SW 1271 (cell line): ENCODE measurements at regions not wholly inside any gene's neighbourhood (a gene's known extent, or its start where the extent isn't known, plus 50 kb on each side); places are given as distances from the start of the nearest gene placed in this dataset.
"Not testable (repeated sequence)": the region's sequence is repeated elsewhere in the genome, so short reads cannot be mapped to it uniquely, and the experiment has no call there.

Source experiments
- DNase-seq, 2 experiments: peaks; one replicate each; lab custom pipeline; 2025; lab: John Stamatoyannopoulos, UW

DNA sequence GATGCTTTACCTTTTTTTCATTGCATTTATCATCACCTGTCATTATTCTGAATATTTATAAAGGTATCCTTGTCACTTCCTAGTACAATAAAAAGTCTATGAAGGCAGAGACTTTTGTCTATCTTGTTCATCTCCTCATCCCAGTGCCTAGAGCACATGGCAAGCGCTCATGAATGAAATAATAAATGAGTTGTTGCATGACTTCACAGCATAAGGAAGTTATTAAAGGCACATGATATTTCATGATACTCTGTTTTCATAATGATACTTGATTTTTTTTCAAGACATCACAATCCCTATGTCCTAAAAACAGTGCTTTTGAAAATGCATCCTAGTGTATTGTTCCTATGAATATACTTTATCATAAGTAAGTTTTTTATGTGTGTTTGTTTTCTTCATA is 310.6 kb upstream of the RSPO3 start:
- no peak for DNase-seq

DNA sequence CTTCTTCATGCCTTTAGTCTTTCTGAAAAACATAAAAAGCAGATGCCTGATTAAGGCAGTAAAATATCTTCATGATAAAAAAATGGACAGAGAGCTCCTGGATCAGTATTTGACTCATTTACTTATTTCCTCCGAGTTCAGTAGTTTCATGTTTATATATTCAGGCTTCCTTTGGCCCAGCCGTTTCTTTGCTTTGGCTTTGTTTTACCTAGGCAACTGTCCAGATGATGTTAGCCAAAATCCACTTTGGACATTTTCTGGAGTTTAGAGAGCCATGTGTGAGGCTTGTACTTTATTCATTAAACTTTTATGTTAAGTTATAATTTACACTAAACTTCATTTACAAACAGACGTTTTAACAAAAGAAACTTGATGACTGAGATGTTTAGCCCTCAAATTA is 307.1 kb upstream of the RSPO3 start:
- no peak for DNase-seq

DNA sequence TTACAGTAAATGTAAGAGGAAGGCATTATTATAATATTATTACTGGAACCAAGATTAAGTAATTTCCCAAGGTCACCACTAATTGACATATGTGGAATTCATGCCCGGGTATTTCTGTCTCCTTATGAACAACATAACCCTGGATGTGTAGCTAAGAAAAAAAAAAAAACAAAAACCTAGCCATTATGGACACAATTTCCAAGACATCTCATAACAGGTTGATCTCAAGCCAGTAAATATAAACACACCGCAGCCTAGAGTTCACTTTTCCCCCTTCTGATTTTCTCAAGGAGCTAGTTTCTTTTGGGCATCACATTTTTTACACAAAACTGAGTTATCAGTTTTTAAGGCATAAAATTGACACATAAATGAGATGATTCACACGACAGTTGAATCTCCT is 306.5 kb upstream of the RSPO3 start:
- DNase-seq, result no peak

DNA sequence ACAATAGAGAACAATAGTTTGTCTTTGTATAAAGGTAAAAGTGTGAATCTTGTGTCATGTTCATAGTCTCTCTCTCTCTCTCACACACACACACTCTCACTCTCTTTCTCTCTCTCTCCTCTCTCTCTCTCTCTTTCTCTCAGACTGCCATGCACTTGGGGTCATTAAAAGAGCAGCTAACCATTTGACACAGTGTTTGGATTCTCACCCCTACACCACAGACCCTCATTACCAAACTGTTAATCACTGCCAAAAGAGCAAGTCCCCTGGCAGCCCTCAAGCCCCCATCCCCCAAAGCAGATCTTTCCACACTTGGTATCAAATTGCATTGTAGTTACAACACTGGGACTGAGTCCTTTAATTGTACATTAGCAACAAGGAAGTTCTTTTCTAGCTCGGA is 305.8 kb upstream of the RSPO3 start:
- DNase-seq, result no peak

DNA sequence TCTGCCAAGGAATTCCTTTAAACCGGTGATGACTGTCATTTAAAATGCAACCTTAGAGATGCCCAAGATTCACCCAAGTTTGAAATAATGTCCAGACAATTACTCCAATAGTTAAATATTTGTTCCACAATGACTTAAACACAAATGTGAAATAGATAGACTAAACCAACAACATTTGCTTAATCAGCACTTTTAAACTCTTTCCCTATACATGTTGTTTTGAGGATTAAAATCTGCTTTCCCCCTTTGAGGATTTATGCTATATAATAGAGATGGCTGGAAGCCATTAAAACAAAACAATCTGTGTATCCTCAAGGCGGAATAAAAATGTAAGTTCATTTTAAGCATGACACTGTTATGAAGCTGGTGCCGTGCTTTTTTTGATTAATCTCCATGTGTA is 297.8 kb upstream of the RSPO3 start:
- no peak for DNase-seq

DNA sequence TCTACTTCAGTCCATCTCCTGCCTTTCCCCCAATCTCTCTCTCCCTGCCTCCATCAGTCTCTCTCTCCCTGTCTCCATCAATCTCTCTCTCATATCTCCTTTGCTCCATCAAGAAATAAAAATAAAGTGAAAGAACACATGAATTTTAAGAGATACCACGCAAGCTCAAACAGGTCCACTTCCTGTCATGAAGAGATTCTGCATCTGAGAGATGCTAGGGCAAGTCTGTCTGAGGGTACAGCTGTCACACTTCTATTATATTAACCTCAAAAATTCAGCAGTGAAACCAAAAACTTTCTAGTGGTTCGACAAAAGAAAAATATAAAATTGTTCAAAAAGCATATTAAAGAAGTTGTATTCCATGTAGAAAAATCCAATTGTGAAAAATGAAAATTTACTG is 296.8 kb upstream of the RSPO3 start:
- no peak for DNase-seq

DNA sequence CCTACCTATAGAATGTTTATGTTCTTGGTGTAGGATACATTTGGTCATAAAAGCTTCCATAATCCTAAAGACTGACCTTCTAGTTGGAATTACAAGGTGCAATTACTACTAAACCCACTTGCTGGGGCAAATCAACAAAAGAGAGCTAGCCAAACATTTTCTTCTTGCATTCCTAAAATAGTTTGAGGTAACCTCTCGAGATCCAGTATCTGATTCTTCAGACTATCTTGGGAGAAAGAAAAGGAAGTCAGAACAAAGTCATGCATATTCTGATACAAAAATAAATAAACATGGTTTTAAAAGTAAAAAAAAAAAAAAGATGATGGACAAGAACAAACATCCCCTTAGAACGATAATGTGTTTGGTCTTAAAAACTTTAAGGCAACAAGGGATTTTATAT is 294.2 kb upstream of the RSPO3 start:
- DNase-seq, result no peak

DNA sequence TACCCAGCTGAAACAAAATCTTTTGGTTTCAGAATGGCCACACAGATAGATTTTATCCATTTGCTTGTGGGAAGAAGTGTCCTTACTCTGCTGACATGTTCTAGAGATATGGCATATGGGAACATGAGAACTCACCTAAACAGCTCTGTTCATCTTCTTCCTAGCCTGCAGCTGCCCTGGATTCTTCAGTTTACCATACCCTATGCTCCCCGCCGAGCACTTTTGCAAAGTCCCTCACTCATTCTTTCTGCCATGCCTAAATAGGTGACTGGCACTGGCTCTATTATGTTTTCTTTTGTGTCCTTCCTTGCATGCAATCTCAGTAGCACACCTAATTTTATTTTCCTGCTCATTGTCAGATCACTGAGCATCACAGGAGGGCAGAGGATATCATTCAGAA is 293.7 kb upstream of the RSPO3 start:
- DNase-seq, result no peak

DNA sequence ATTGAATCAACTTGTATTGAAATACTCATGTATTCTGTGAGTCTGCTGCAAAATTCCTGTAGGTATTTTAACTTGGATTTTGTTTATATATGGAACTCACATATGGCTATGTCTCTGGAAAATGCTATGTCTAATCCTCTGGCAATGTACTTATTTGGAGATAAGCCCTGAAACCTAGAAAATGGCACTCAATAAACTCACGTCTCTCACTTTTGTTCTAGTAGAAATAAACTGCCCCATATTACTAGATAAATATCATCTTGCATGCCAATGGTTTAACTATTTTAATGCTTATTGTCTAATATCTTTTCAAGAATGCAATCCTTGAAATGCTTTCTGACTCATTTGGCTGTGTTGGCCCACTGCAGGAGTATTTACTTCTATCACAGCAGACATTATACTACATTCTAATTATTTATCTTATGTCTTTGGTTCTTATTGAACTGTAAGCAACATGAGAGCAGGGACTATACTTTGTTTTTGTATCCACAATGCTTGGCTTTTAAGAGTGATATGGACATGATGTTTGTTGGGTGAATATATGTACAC is 292.2 kb upstream of the RSPO3 start:
- no peak for DNase-seq

DNA sequence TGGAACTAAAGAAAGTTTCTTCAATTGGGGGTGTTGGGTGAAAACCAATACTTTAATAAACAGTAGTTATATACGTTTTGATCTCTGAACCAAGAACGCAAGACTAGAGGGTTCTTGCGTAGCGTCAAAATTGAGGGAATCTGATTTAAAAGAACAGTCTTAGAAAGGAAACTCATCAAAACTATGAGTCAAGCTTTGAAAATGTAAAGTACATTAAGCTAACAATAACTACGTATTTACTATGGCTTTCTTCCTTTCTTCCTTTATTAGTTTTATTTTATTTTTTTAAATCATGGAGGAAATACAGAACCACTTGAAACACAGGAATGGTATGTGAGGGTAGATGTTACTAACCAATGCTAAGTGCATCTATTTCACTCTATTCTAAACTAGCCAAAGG is 287.0 kb upstream of the RSPO3 start:
- no peak for DNase-seq

DNA sequence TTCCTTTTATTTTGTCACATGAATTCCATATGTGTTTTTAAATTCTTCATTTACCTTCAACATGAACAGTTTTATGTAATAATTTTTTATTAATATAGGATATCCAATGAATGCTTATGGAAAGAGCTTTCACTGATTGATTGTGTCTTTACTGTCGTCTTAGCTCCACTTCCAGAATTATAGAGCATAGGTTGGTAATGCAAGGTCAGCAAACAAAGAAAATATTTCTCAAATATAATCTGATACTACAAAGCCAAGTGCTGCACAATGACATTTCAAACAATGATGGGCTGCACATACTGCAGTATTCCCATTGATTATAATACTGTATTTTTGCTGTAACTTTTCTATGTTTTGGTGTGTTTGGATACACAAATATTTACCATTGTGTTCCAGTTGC is 275.7 kb upstream of the RSPO3 start:
- DNase-seq, result no peak

DNA sequence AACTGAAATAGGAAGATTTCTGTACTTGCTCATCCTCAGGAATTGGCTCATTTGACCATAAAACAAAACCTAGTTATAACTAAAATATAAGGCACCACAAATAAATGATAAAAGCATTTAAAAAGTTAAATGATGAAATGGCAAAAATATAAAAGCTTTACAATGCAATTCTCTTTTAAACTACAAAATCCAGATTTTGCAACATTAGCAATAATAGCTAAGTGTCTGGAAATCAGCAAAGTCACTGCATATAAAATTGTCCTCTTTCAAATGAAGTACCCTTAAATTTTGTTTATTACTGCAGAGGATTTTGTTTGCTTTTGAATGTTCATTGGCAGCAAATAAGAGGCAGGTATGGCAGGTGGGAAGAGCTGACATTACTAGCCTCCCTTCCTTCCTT is 270.4 kb upstream of the RSPO3 start:
- DNase-seq, result no peak

DNA sequence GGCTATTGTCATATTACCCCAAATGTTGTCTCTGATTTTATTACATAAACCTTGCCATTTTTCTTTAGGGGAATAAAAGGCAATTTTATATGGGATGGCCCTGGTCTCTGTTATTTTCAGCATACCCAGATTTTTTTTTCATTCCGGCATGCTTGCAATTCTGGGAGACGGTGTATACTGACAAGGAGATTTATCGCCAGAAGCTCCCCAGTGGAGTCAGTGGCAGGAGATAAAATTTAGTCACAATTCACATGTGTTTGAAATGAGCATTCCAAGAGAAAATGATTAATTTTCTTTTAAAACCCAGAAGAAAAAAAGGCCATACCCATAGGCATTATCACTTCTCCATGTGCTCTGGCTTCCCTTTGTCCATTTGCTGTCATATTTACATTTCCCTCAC is 250.8 kb upstream of the RSPO3 start:
- no peak for DNase-seq

DNA sequence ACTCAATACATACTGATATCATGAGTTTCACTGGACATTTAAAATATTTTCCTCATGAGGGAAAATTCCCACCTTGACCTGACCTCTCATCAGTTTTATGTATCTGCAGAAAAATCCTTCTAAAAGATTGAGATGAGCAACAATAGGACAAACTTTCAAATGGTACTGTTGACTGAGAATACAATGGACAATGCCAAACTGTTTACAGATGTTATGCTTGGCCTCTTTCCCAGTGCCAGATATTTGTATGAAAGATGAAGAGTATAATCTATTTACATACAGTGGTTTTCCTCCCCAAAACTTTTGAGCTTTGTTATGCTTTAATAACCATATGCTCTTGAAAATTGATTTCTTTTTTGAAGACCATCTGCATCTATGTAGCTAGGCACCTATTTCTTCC is 245.1 kb upstream of the RSPO3 start:
- no peak for DNase-seq

DNA sequence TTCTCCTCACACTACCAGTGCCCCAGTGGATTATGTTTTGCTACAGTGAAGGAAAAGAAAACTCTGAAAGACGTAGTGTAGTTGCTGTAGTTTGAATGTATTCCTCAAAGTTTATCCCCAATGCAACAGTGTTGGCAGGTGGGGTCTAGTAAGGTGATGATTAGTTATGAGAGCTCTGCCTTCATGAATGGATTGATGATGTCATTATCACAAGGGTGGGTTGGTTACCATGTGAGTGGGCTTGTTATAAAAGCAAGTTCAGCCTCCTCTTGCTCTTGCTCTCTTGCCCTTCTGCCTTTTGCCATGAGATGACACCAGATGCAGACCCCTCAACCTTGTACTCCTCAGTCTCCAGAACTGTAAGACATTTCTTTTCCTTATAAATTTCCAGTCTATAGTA is 244.7 kb upstream of the RSPO3 start:
- DNase-seq, result no peak

DNA sequence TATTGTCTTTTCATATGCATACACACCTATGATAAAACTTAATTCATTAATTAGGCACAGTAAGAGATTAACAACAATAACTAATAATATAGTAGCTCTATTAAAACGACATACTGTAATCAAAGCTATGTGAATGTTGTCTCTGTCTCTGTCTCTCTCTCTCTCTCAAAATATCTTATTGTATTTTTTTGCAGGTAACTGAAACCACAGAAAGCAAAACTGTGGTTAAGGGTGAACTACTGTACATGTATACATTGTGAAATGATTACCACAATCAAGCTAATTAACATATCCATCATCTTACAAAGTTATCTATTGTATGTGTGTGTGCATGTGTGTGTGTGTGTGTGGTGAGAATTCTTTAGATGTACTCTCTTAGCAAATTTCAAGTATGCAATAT is 242.0 kb upstream of the RSPO3 start:
- no peak for DNase-seq

DNA sequence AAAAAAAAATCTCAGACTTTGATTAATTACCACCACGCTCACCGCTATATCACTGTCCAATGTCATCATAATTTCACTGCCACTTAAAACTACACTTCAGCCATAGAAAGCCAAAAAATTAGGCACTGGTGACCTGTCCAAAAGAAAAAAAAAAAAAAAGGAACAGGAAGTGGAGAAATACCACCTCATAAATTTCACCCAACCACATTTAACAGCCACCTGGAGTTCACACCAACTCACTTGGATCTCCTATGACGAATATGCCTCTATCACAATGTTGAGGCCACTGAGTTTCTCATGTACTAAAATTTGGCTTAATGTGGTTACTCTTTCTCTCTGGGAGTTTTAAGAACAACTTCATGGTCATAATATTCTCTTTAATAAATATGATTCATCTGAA is 237.5 kb upstream of the RSPO3 start:
- DNase-seq, result no peak

DNA sequence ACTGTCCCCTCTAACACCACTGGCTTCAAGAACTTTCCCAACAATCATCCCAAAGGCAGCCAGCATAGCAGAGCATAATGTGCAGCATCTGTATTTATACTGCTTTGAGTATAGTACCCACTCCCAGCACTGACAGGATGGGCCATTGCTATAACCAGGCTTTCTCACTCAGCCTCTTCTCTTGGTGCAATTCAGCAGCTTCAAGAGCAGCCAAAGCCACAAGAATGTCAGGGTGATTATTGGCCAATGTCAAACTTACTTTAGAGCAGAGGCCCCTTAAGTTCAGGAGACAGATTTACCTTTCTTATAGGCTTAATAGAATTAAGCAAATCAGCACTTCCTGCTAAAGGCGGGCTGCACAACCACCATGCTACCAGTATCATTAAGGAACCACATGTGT is 232.4 kb upstream of the RSPO3 start:
- no peak for DNase-seq

DNA sequence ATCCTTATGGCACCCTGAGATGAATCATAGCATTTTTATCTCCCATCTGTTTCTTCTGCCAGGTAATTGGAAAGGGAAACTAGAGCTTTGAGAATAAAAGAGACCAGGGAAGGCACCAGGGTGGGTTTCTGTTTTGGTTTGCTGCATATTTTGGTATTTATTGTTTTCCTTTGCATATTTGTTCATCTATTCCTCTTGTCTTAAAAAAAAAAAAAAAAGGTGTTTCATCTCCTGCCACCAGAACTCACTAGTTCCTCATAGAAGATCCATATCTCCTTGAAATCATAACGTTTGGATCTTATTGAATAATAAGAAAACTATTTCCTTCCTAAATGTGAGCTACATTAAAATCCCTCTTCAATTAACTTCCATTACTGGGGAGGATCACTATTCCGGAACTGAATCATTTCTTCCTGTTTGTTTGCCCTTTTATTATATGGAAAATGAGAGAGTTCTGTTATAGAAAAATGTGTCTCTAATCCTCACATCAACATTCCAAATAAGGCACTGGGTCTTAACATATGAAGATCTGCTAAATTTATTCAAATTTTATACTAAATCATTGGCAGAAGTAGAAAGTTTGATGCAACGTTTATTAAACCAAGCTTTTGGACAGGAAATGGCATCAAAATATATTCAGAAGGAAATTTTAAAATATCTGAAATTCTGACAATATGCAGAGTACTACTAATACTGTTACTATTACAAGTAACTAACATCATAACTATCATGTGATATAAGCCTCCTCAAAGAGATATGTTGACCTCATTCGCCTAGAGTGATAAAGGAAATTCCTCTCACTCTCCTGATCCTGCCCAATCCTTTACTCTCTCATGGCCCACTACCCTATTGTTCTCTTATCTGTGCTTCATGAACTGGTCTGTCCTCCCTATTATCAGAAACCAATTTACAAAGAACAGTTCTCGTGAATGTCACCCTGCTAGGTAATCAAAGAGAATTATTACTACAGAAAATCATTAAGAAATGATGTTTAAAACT is 229.4 kb upstream of the RSPO3 start:
- DNase-seq, result no peak

DNA sequence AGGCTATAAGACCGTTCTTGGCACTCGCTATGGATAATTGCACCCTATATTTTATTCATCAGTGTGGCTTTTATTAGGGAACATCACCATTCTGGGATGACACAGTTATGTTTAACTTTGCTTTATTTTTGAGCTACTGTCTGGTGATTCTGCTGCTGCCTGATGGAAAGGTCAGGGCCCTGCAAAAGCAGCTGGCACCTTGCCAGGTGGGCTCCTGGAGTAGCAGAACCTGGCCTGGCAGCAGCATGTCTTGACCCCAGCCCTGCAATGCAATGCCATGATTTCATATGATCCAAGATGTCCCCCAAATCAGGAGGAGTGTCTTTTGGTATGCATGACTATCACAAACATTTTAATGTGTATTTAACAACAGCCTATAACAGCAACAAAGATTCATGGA is 228.4 kb upstream of the RSPO3 start:
- DNase-seq, result no peak

DNA sequence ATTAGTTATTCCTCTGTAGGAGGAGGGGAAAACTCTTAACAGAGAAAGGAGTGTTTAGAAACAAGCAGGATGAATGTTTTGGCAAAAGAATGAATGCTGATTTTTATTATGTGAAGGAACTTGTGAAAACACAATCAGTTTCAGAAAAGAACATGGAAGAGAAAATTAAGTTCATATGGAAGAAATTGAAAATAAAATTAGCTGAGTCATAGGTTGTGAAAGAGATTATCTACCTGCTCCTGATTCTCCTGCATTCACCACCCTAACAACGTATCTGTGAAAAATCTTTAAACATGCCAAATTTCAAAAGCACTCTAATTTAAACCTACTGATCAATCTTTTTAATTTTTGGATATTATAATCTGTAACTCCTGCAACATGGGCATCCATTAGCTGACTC is 227.3 kb upstream of the RSPO3 start:
- DNase-seq, result no peak

DNA sequence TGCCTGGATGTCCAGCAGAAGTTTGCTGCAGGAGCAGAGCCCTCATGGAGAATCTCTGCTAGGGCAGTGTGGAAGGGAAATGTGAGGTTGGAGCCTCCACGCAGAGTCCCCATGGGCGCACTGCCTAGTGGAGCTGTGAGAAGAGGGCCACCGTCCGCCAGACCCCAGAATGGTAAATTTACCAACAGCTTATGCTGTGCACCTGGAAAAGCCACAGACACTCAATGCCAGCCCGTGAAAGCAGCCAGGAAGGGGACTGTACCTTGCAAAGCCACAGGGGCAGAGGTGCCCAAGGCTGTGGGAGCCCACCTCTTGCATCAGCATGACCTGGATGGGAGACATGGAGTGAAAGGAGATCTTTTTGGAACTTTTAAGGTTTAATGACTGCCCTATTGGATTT is 225.6 kb upstream of the RSPO3 start:
- not testable (repeated sequence) for DNase-seq

DNA sequence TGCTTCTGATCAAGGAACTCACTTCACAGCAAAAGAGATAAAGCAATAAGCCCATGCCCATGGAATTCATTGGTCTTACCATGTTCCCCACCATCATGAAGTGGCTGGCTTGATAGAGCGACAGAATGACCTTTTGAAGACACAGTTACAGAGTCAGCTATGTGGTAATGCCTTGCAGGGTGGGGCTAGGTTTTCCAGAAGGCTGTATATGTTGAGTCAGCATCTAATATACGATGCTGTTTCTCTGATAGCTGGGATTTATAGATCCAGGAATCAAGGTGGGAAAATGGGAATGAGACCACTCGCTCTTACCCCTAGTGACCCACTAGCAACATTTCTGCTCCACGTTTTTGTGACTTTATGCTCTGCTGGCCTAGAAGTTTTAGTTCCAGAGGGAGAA is 220.7 kb upstream of the RSPO3 start:
- DNase-seq, result no peak

DNA sequence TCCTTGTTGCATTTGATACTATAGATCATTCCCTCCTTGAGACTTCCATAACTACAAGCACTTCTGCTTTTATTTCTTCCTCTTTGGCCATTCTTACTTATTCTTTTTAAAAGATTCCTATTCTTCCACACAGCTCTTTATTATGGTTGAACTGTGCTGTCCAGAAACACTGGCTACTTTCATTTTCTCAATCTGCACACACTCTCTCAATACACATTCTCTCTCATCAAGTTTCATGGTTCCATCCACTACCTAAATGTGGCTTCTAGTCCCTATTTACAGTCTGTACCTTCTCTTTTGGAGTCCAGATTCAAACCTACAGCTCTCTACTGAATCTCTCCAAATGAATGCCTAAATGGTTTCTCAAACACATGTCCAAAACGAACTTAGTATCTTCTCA is 214.3 kb upstream of the RSPO3 start:
- no peak for DNase-seq
